Adrenal gland (tissue), 5 donors: ENCODE measurements at regions not wholly inside any gene's neighbourhood (a gene's known extent, or its start where the extent isn't known, plus 50 kb on each side); places are given as distances from the start of the nearest gene placed in this dataset.

ENCODE experiments used
- CTCF ChIP-seq, 6 experiments: fragments of 450-650 bp in 4 of 6; fragments of 200-600 bp in 2 of 6; sonication (generic) in 1 of 6; IDR thresholded peaks; 1 replicate in 5 of 6; 2 replicates in 1 of 6; pipeline versions ENCODE4 v1.5.1 to v1.8.0; 2016 to 2021; ENCODE audit warnings: antibody characterized with exemption in 6 of 6, mild to moderate bottlenecking in 2 of 6, moderate library complexity in 1 of 6
- POLR2A ChIP-seq, 2 donors: fragments of 450-650 bp; IDR thresholded peaks; one replicate each; pipeline ENCODE4 v1.6.1; 2017; ENCODE audit warnings: antibody characterized with exemption in 2 of 2, mild to moderate bottlenecking in 2 of 2, moderate library complexity in 1 of 2
- donor health status: DM: no; HTN: no; CAD: no.

GRCh38 chr2:234625626-234626250, 128.9 kb upstream of the ARL4C start:
- TF ChIP-seq CTCF (IDR thresholded peaks at IDR 0.05) = no peak
- no peak for TF ChIP-seq POLR2A (IDR thresholded peaks at IDR 0.05)
